KMS-11 (cell line): ENCODE measurements at regions not wholly inside any gene's neighbourhood (a gene's known extent, or its start where the extent isn't known, plus 50 kb on each side); places are given as distances from the start of the nearest gene placed in this dataset.

Experiments
- H2AFZ ChIP-seq: fragments of 200-600 bp; sonication (generic); 2 replicates; pipeline ENCODE4 v1.6.1; 2016; ENCODE audit warnings: antibody characterized with exemption, mixed run types, low read depth
- H3K27ac ChIP-seq: fragments of 200-600 bp; sonication (generic); 2 replicates; pipeline ENCODE4 v1.6.1; 2016; ENCODE audit warnings: mild to moderate bottlenecking, mixed run types
- H3K27me3 ChIP-seq: fragments of 200-600 bp; sonication (generic); 2 replicates; pipeline ENCODE4 v1.6.1; 2017; ENCODE audit warnings: mild to moderate bottlenecking, low read depth, mixed run types, moderate library complexity; ENCODE audit not compliant: insufficient read depth
- H3K36me3 ChIP-seq: fragments of 200-600 bp; sonication (generic); 2 replicates; pipeline ENCODE4 v1.6.1; 2017; ENCODE audit warnings: mild to moderate bottlenecking, mixed run types; ENCODE audit not compliant: insufficient read depth
- H3K4me1 ChIP-seq: fragments of 200-600 bp; sonication (generic); 2 replicates; pipeline ENCODE4 v1.6.1; 2016; ENCODE audit warnings: mild to moderate bottlenecking, low read depth, mixed run types; ENCODE audit not compliant: poor library complexity, severe bottlenecking
- H3K4me2 ChIP-seq: fragments of 200-600 bp; sonication (generic); 2 replicates; pipeline ENCODE4 v1.7.0; 2016; ENCODE audit warnings: mild to moderate bottlenecking, mixed run types
- H3K4me3 ChIP-seq: fragments of 200-600 bp; sonication (generic); IDR thresholded peaks from 2 replicates; pipeline ENCODE4 v1.6.1; 2017; ENCODE audit warnings: low read depth, low read length, mixed read lengths; ENCODE audit not compliant: insufficient read depth
- H3K79me2 ChIP-seq: fragments of 200-600 bp; sonication (generic); 2 replicates; pipeline ENCODE4 v1.6.1; 2016; ENCODE audit warnings: low read depth, mixed run types; ENCODE audit not compliant: insufficient read depth
- H3K9ac ChIP-seq: fragments of 200-600 bp; sonication (generic); 2 replicates; pipeline ENCODE4 v1.6.1; 2016; ENCODE audit warnings: mild to moderate bottlenecking, mixed run types
- H4K20me1 ChIP-seq: fragments of 200-600 bp; sonication (generic); 2 replicates; pipeline ENCODE4 v1.6.1; 2016; ENCODE audit warnings: mild to moderate bottlenecking, mixed run types; ENCODE audit not compliant: insufficient read depth
- TF ChIP-seq, protein P1 (sequence below): fragments of 200-600 bp; sonication (generic); conservative IDR thresholded peaks from 2 replicates; pipeline ENCODE4 v1.6.1; 2017; ENCODE audit warnings: low read depth, mild to moderate bottlenecking, antibody characterized with exemption, low read length, moderate library complexity, mixed read lengths

DNA sequence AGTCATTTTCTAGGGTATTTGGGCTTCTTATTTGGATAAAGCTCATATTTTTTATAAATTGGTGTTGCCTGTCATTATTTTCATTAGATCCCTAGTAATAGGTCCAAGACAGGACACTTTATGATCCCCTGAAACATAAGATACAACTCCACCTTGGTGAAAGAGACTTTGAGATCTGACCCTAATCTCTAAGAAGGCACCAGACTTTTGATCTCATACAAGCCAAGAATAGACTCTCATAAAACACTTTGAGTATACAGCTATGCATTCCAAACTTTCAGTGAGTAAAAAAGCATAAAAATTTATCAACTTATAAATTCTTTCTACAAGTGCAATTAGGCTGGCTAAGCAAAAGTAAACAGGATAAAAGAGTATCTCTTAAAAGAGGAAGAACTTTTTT lies 451.2 kb downstream of the MN1 start:
- H4K20me1 ChIP-seq: no peaks in the 10 kb centered on the region
- no peaks in the 10 kb centered on the region for H3K4me1 ChIP-seq
- no peak overlapping the region for H3K9ac ChIP-seq
- H3K4me2 ChIP-seq: no peak overlapping the region
- no peak overlapping the region for H3K4me3 ChIP-seq
- H2AFZ ChIP-seq: no peak overlapping the region
- TF ChIP-seq, protein P1, sequence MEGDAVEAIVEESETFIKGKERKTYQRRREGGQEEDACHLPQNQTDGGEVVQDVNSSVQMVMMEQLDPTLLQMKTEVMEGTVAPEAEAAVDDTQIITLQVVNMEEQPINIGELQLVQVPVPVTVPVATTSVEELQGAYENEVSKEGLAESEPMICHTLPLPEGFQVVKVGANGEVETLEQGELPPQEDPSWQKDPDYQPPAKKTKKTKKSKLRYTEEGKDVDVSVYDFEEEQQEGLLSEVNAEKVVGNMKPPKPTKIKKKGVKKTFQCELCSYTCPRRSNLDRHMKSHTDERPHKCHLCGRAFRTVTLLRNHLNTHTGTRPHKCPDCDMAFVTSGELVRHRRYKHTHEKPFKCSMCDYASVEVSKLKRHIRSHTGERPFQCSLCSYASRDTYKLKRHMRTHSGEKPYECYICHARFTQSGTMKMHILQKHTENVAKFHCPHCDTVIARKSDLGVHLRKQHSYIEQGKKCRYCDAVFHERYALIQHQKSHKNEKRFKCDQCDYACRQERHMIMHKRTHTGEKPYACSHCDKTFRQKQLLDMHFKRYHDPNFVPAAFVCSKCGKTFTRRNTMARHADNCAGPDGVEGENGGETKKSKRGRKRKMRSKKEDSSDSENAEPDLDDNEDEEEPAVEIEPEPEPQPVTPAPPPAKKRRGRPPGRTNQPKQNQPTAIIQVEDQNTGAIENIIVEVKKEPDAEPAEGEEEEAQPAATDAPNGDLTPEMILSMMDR: no peak
- no peaks in the 10 kb centered on the region for H3K27me3 ChIP-seq
- H3K79me2 ChIP-seq: no peaks in the 10 kb centered on the region
- H3K36me3 ChIP-seq: no peaks in the 10 kb centered on the region
- H3K27ac ChIP-seq: no peak overlapping the region

- no peak overlapping the region for H3K4me3 ChIP-seq
- H2AFZ ChIP-seq: no peak overlapping the region
- no peaks in the 10 kb centered on the region for H4K20me1 ChIP-seq
- no peaks in the 10 kb centered on the region for H3K27me3 ChIP-seq
- TF ChIP-seq, protein P1: no peak
- H3K79me2 ChIP-seq: no peaks in the 10 kb centered on the region
- no peaks in the 10 kb centered on the region for H3K36me3 ChIP-seq
- no peak overlapping the region for H3K27ac ChIP-seq
- no peak overlapping the region for H3K9ac ChIP-seq
- H3K4me1 ChIP-seq: no peaks in the 10 kb centered on the region
- H3K4me2 ChIP-seq: no peak overlapping the region
Measured at GRCh38 chr22:27352426-27352825, 449.1 kb downstream of the MN1 start.

DNA sequence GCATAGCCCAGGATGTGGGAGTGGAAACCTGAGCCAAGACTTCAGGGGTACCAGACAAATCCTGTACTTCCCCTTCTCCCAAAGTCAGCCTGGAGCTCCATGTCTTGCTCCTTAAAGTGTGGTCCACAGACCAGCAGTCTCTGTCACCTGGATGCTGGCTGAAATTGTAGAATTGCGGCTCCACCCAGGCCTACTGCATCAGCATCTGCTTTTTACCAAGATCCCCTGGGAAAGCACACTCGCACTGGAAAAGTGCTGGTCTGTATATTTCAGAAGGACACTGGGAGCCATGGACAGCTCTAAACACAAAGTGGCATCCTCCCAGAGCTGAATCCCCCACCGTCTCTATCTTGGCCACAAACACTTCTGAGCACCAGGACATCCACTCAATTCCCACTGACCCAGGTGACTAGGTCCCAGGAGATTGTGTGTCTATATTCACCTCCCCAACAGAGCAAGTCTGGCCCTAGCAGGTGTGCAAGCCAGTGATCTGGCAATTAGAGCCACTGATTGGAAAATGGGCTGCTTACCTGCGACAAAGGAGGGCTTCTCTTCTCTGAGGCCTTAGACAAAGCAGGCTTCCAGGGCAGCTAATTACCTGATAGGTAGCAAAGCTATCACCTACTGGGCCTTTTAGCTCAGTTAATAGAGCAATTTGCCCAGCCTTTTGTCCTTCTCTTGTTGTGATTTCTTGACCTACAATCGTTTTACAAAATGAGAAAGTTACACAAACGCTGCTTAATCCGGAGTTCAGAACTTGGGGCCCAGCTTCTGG lies 443.3 kb downstream of the MN1 start:
- Histone ChIP-seq H3K79me2 (no peaks in the 10 kb centered on the region), H3K4me3 (no peak overlapping the region), H2AFZ (no peak overlapping the region), H4K20me1 (no peaks in the 10 kb centered on the region), H3K9ac (no peak overlapping the region), H3K36me3 (no peaks in the 10 kb centered on the region), H3K27ac (no peak overlapping the region), H3K4me2 (no peak overlapping the region), H3K4me1 (no peaks in the 10 kb centered on the region), H3K27me3 (no peaks in the 10 kb centered on the region)
- TF ChIP-seq, protein P1: no peak

- Histone ChIP-seq H3K4me1 (no peaks in the 10 kb centered on the region), H2AFZ (no peak overlapping the region), H3K36me3 (no peaks in the 10 kb centered on the region), H3K79me2 (no peaks in the 10 kb centered on the region), H3K9ac (no peak overlapping the region), H3K4me2 (no peak overlapping the region), H3K4me3 (no peak overlapping the region), H3K27me3 (no peaks in the 10 kb centered on the region), H3K27ac (no peak overlapping the region), H4K20me1 (no peaks in the 10 kb centered on the region)
- TF ChIP-seq, protein P1: no peak
Measured at GRCh38 chr22:27370269-27370668, 431.3 kb downstream of the MN1 start.
